OCI-LY1 (cell line): ENCODE measurements at regions not wholly inside any gene's neighbourhood (a gene's known extent, or its start where the extent isn't known, plus 50 kb on each side); places are given as distances from the start of the nearest gene placed in this dataset.
"Not testable (repeated sequence)": the region's sequence is repeated elsewhere in the genome, so short reads cannot be mapped to it uniquely, and the experiment has no call there.

Source experiments
- H2AFZ ChIP-seq: fragments of 200-600 bp; sonication (generic), shearing (Covaris generic); 2 replicates; pipeline ENCODE4 v1.6.0; 2014; ENCODE audit warnings: antibody characterized with exemption, mild to moderate bottlenecking, low read length
- H3F3A ChIP-seq: fragments of 200-600 bp; sonication (generic), shearing (Covaris generic); 2 replicates; pipeline ENCODE4 v1.6.0; 2014; ENCODE audit warnings: mild to moderate bottlenecking, antibody characterized with exemption, low read length, moderate library complexity; ENCODE audit not compliant: insufficient read depth
- H3K27ac ChIP-seq: fragments of 200-600 bp; sonication (generic); 2 replicates; pipeline ENCODE4 v1.5.1; 2014; ENCODE audit warnings: low read length, mixed run types, mild to moderate bottlenecking, low read depth; ENCODE audit not compliant: poor library complexity, severe bottlenecking
- H3K27me3 ChIP-seq: fragments of 200-600 bp; sonication (generic); 2 replicates; pipeline ENCODE4 v1.6.0; 2014; ENCODE audit warnings: antibody characterized with exemption, mild to moderate bottlenecking, low read length, moderate library complexity; ENCODE audit not compliant: insufficient read depth
- H3K36me3 ChIP-seq: fragments of 200-600 bp; sonication (generic); 2 replicates; pipeline ENCODE4 v1.6.1; 2014; ENCODE audit warnings: mild to moderate bottlenecking, antibody characterized with exemption, low read length, moderate library complexity, mixed read lengths; ENCODE audit not compliant: insufficient read depth
- H3K4me1 ChIP-seq: fragments of 200-600 bp; sonication (generic); 2 replicates; pipeline ENCODE4 v1.5.1; 2014; ENCODE audit warnings: mild to moderate bottlenecking, low read length, moderate library complexity; ENCODE audit not compliant: insufficient read depth, severe bottlenecking
- H3K4me2 ChIP-seq: fragments of 200-600 bp; sonication (generic), shearing (Covaris generic); 2 replicates; pipeline ENCODE4 v1.6.1; 2014; ENCODE audit warnings: low read length
- H3K4me3 ChIP-seq: fragments of 200-600 bp; sonication (generic); 2 replicates; pipeline ENCODE4 v1.5.1; 2014; ENCODE audit warnings: low read length, low read depth, mild to moderate bottlenecking, mixed read lengths; ENCODE audit not compliant: poor library complexity, severe bottlenecking
- H3K79me2 ChIP-seq: fragments of 200-600 bp; shearing (Covaris generic); 2 replicates; pipeline ENCODE4 v1.6.1; 2016; ENCODE audit warnings: mixed run types, low read length, mixed read lengths; ENCODE audit not compliant: insufficient read depth
- H3K9ac ChIP-seq: fragments of 200-600 bp; sonication (generic), shearing (Covaris generic); 2 replicates; pipeline ENCODE4 v1.6.1; 2014; ENCODE audit warnings: mild to moderate bottlenecking, low read length, mixed read lengths
- H3K9me2 ChIP-seq: fragments of 200-600 bp; sonication (generic), shearing (Covaris generic); 2 replicates; pipeline ENCODE4 v1.6.1; 2014; ENCODE audit warnings: low read depth, mild to moderate bottlenecking, low read length, mixed read lengths
- H3K9me3 ChIP-seq: fragments of 200-600 bp; shearing (Covaris generic); 2 replicates; pipeline ENCODE4 v1.6.1; 2014; ENCODE audit warnings: low read length, mixed read lengths
- H4K20me1 ChIP-seq: fragments of 200-600 bp; sonication (generic), shearing (Covaris generic); 2 replicates; pipeline ENCODE4 v1.6.0; 2016; ENCODE audit warnings: mild to moderate bottlenecking, low read length; ENCODE audit not compliant: insufficient read depth
- EZH2 ChIP-seq: fragments of 200-600 bp; sonication (generic), shearing (Covaris generic); IDR thresholded peaks from 2 replicates; pipeline ENCODE4 v1.8.0; 2017; ENCODE audit warnings: borderline replicate concordance, mixed run types, mild to moderate bottlenecking, antibody characterized with exemption, low read length, moderate library complexity, mixed read lengths
- TF ChIP-seq, protein P1 (sequence below): fragments of 200-600 bp; sonication (generic), shearing (Covaris generic); IDR thresholded peaks from 2 replicates; pipeline ENCODE4 v1.5.1; 2017; ENCODE audit warnings: mild to moderate bottlenecking, antibody characterized with exemption, low read length, moderate library complexity, mixed read lengths

DNA sequence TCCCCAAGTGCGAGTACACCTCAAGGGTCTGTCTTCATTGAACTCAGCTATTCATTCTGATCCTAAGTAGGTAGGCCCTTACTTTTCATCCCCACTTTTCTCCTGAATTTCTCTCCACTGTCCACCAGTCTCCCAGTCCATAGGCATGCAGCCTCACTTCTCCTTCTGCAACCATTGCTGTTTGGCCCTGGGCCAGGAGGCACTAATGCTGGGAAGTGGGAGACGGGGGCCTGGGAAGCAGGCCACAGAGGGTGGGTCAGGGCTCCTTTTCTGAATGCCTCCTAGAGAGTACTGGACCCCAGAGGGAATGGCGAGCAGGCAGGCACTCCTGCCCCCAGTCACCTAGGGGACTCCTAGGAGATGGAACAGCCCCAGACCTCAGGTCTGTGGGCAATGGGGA lies 203.5 kb upstream of the RPL34 start:
- Histone ChIP-seq H3F3A (no peaks in the 10 kb centered on the region), H3K36me3 (no peaks in the 10 kb centered on the region), H3K79me2 (no peaks in the 10 kb centered on the region), H2AFZ (no peak overlapping the region), H3K4me1 (no peaks in the 10 kb centered on the region), H3K9me3 (0 out of 2 replicates have a peak, but pooled peaks cover 2% of the 10 kb centered on the region), H3K4me3 (no peak overlapping the region), H4K20me1 (no peaks in the 10 kb centered on the region), H3K9me2 (no peaks in the 10 kb centered on the region), H3K27ac (no peak overlapping the region), H3K4me2 (no peak overlapping the region), H3K9ac (no peak overlapping the region), H3K27me3 (peaks cover under 1% of the 10 kb centered on the region; the same call in 1 of the 2 replicates)
- TF ChIP-seq EZH2: no peak
- TF ChIP-seq, protein P1, sequence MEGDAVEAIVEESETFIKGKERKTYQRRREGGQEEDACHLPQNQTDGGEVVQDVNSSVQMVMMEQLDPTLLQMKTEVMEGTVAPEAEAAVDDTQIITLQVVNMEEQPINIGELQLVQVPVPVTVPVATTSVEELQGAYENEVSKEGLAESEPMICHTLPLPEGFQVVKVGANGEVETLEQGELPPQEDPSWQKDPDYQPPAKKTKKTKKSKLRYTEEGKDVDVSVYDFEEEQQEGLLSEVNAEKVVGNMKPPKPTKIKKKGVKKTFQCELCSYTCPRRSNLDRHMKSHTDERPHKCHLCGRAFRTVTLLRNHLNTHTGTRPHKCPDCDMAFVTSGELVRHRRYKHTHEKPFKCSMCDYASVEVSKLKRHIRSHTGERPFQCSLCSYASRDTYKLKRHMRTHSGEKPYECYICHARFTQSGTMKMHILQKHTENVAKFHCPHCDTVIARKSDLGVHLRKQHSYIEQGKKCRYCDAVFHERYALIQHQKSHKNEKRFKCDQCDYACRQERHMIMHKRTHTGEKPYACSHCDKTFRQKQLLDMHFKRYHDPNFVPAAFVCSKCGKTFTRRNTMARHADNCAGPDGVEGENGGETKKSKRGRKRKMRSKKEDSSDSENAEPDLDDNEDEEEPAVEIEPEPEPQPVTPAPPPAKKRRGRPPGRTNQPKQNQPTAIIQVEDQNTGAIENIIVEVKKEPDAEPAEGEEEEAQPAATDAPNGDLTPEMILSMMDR: no peak

DNA sequence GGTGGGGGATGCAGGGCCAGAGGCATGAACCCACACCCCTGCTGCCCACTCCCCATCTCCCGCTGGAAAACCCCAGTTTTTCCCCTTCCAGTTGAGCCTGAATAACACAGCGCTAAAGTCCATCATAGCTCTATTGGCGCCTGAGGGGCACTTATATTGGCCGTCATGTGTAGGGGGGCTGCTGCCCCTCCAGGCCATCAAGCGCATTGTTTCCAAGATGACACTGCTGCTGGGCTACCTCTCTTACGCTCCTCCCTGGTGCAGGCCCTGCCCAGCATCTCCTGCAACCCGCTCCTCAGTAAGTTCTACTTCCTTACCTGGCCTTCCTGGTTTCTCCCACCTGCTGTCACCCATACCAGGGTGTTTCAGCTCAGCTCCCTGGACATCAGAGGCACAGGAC lies 205.0 kb upstream of the RPL34 start:
- Histone ChIP-seq H3F3A (no peaks in the 10 kb centered on the region), H3K4me2 (no peak overlapping the region), H3K27me3 (peaks cover 3% of the 10 kb centered on the region; the same call in 1 of the 2 replicates), H3K9me3 (no peaks in the 10 kb centered on the region), H3K4me3 (no peak overlapping the region), H3K27ac (no peak overlapping the region), H3K36me3 (no peaks in the 10 kb centered on the region), H4K20me1 (no peaks in the 10 kb centered on the region), H3K79me2 (no peaks in the 10 kb centered on the region), H2AFZ (no peak overlapping the region), H3K9me2 (no peaks in the 10 kb centered on the region), H3K4me1 (no peaks in the 10 kb centered on the region), H3K9ac (no peak overlapping the region)
- no peak for TF ChIP-seq EZH2
- TF ChIP-seq, protein P1: no peak

DNA sequence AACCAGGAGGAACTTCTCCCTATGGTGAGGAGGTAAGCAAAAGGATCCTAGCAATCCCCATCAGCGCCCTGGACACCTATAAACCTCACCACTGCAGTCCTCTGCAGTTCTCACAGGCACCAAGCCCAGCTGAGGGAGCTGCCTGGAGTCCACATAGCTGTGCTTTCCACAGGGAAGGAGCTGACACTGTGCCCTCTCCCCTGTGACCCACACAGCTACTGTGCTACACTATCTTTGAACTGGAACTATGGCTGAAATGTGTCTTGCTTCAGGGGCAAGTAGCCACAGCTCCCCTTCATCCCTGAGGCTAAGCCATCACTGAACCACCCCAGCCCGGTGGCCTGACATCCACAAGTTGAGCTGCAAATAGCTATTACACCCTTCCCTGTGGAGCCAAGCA lies 208.5 kb upstream of the RPL34 start:
- H3K27ac ChIP-seq: no peak overlapping the region
- H3K79me2 ChIP-seq: no peaks in the 10 kb centered on the region
- H3F3A ChIP-seq: no peaks in the 10 kb centered on the region
- no peaks in the 10 kb centered on the region for H3K9me3 ChIP-seq
- H3K9me2 ChIP-seq: no peaks in the 10 kb centered on the region
- peaks cover 3% of the 10 kb centered on the region; the same call in 1 of the 2 replicates for H3K27me3 ChIP-seq
- no peaks in the 10 kb centered on the region for H4K20me1 ChIP-seq
- TF ChIP-seq EZH2: no peak
- TF ChIP-seq, protein P1: no peak
- H3K9ac ChIP-seq: no peak overlapping the region
- no peak overlapping the region for H2AFZ ChIP-seq
- no peaks in the 10 kb centered on the region for H3K4me1 ChIP-seq
- H3K4me2 ChIP-seq: no peak overlapping the region
- H3K4me3 ChIP-seq: no peak overlapping the region
- no peaks in the 10 kb centered on the region for H3K36me3 ChIP-seq

DNA sequence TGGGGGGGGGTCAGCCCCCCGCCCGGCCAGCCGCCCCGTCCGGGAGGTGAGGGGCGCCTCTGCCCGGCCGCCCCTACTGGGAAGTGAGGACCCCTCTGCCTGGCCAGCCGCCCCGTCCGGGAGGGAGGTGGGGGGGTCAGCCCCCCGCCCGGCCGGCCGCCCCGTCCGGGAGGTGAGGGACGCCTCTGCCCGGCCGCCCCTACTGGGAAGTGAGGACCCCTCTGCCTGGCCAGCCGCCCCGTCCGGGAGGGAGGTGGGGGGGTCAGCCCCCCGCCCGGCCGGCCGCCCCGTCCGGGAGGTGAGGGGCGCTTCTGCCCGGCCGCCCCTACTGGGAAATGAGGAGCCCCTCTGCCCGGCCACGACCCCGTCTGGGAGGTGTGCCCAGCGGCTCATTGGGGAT lies 210.7 kb upstream of the RPL34 start:
- not testable (repeated sequence) for H3F3A ChIP-seq, H3K4me1 ChIP-seq, H4K20me1 ChIP-seq, H3K9me2 ChIP-seq, H3K27ac ChIP-seq, H3K4me2 ChIP-seq, H2AFZ ChIP-seq, H3K9me3 ChIP-seq, H3K27me3 ChIP-seq, H3K9ac ChIP-seq, H3K36me3 ChIP-seq, H3K4me3 ChIP-seq, H3K79me2 ChIP-seq
